K562 (cell line): ENCODE measurements at regions not wholly inside any gene's neighbourhood (a gene's known extent, or its start where the extent isn't known, plus 50 kb on each side); places are given as distances from the start of the nearest gene placed in this dataset.

ENCODE experiments used
- ATAC-seq: fragments of 200-7000 bp; cut with Tn5 transposase; 3 replicates; pipeline ENCODE4 v1.9.1; 2020; ENCODE audit warnings: moderate library complexity
- BruUV-seq: library from RNA; stranded (reverse); fragments of 400-500 nt; replicated peaks from 2 replicates; lab custom pipeline; 2021; lab: Mats Ljungman, UMichigan
- CTCF ChIA-PET: fragments of 300-600 bp; formaldehyde crosslinking; extraction: SDS; loops from one replicate; lab custom pipeline; 2021; ENCODE audit warnings: low intra/inter-chr PET ratio; lab: Yijun Ruan, JAX
- POLR2A ChIA-PET: fragments of 300-600, 350-650 bp; sonication (Branson Sonifier 250); formaldehyde crosslinking; extraction: SDS; loops from one replicate; lab custom pipeline; 2021; ENCODE audit warnings: antibody characterized with exemption, inconsistent platforms; lab: Yijun Ruan, JAX
- DNase-seq, 4 experiments: peaks; one replicate each; pipeline versions ENCODE4 v3.0.0 to v3.0.0-alpha.2; 2011 to 2018; ENCODE audit warnings: low spot score in 3 of 4, mixed read lengths in 3 of 4; ENCODE audit errors: extremely low read depth in 1 of 4
- FAIRE-seq: peaks from 2 replicates; lab custom pipeline; 2011; peaks lifted over from hg19 to GRCh38; lab: Jason Lieb, UNC
- H2AFZ ChIP-seq: 2 replicates; pipeline ENCODE4 v1.6.0; 2011; ENCODE audit warnings: low read depth, low read length, control low read depth, inconsistent platforms
- H3K27ac ChIP-seq: fragments of 200-600 bp; 3 replicates; pipeline ENCODE4 v1.8.0; 2011; ENCODE audit warnings: low read depth, mild to moderate bottlenecking, control low read depth, inconsistent platforms, low read length, moderate library complexity, mixed read lengths; ENCODE audit errors: extremely low read depth
- H3K27me3 ChIP-seq, 2 experiments: fragments of 300-600 bp in 1 of 2; 2 replicates in 1 of 2; 3 replicates in 1 of 2; pipeline versions ENCODE4 v1.6.0 to v1.8.0; 2011; ENCODE audit warnings: inconsistent platforms in 2 of 2, low read length in 2 of 2, mild to moderate bottlenecking in 1 of 2, mixed read lengths in 1 of 2, moderate library complexity in 1 of 2; ENCODE audit not compliant: control insufficient read depth in 2 of 2, insufficient read depth in 2 of 2
- H3K36me3 ChIP-seq: fragments of 300-600 bp; 3 replicates; pipeline ENCODE4 v1.8.0; 2011; ENCODE audit warnings: mild to moderate bottlenecking, low read length, inconsistent platforms; ENCODE audit not compliant: control insufficient read depth, insufficient read depth
- H3K4me1 ChIP-seq, 2 experiments: fragments of 200-600 bp in 1 of 2; replicated peaks in 1 of 2; 2 replicates in 1 of 2; 3 replicates in 1 of 2; pipeline versions ENCODE4 v1.5.1 to v1.8.0; 2011; ENCODE audit warnings: inconsistent platforms in 2 of 2, low read length in 2 of 2, mild to moderate bottlenecking in 1 of 2, mixed read lengths in 1 of 2, moderate library complexity in 1 of 2; ENCODE audit not compliant: control insufficient read depth in 2 of 2, insufficient read depth in 2 of 2
- H3K4me2 ChIP-seq: 2 replicates; pipeline ENCODE4 v1.6.1; 2011; ENCODE audit warnings: low read length, control low read depth, inconsistent platforms, mixed read lengths; ENCODE audit not compliant: insufficient read depth
- H3K4me3 ChIP-seq: fragments of 200-600 bp; sonication (generic), shearing (Covaris generic); 2 replicates; pipeline ENCODE4 v1.5.1; 2016; ENCODE audit warnings: control low read depth, inconsistent platforms
- H3K79me2 ChIP-seq: fragments of 200-600 bp; 3 replicates; pipeline ENCODE4 v1.8.0; 2011; ENCODE audit warnings: low read length, inconsistent platforms; ENCODE audit not compliant: control insufficient read depth, insufficient read depth
- H3K9ac ChIP-seq, 2 experiments: 2 replicates each; pipeline versions ENCODE4 v1.6.0 to v1.6.1; 2011; ENCODE audit warnings: low read depth in 2 of 2, low read length in 2 of 2, control low read depth in 1 of 2, inconsistent platforms in 1 of 2, mild to moderate bottlenecking in 1 of 2, mixed read lengths in 1 of 2; ENCODE audit not compliant: insufficient read depth in 1 of 2
- H3K9me1 ChIP-seq: one replicate; pipeline ENCODE4 v1.6.0; 2011; ENCODE audit warnings: inconsistent platforms, mild to moderate bottlenecking, low read length, moderate library complexity; ENCODE audit not compliant: control insufficient read depth, insufficient read depth
- H3K9me3 ChIP-seq: replicated peaks from 2 replicates; pipeline ENCODE4 v1.5.1; 2011; ENCODE audit warnings: low read depth, low read length, inconsistent platforms; ENCODE audit not compliant: control insufficient read depth, insufficient read depth
- H4K20me1 ChIP-seq: replicated peaks from 2 replicates; pipeline ENCODE4 v1.6.1; 2011; ENCODE audit warnings: low read length, inconsistent platforms, mixed read lengths; ENCODE audit not compliant: control insufficient read depth, insufficient read depth
- ATF4 ChIP-seq: fragments of 450-650 bp; formaldehyde crosslinking; IDR thresholded peaks from 2 replicates; pipeline ENCODE4 v1.4.0; 2022; ENCODE audit warnings: mild to moderate bottlenecking, moderate library complexity
- BRF1 ChIP-seq: IDR thresholded peaks from 3 replicates; pipeline ENCODE4 v1.6.1; 2011; ENCODE audit warnings: borderline replicate concordance, mild to moderate bottlenecking; ENCODE audit not compliant: insufficient read length; ENCODE audit errors: extremely low read depth
- CREB1 ChIP-seq, 2 experiments: sonication (generic) in 1 of 2; formaldehyde crosslinking in 1 of 2; IDR thresholded peaks; 2 replicates each; pipeline versions ENCODE4 v1.6.1 to v1.8.0; 2012 to 2022; ENCODE audit warnings: inconsistent platforms in 1 of 2, mild to moderate bottlenecking in 1 of 2, missing genetic modification reagents in 1 of 2, moderate library complexity in 1 of 2
- EP400 ChIP-seq: fragments of 450-650 bp; IDR thresholded peaks from 2 replicates; pipeline ENCODE4 v1.6.1; 2017; ENCODE audit warnings: antibody characterized with exemption, mild to moderate bottlenecking, moderate library complexity
- FOXJ3 ChIP-seq: sonication (generic); formaldehyde crosslinking; IDR thresholded peaks from 2 replicates; pipeline ENCODE4 v1.4.0; 2020; ENCODE audit warnings: mild to moderate bottlenecking, missing genetic modification reagents
- RUNX1 ChIP-seq: sonication (generic); IDR thresholded peaks from 2 replicates; pipeline ENCODE4 v1.6.1; 2016; ENCODE audit warnings: antibody characterized with exemption, low read depth
- SMARCE1 ChIP-seq: fragments of 450-650 bp; IDR thresholded peaks from 2 replicates; pipeline ENCODE4 v1.7.1; 2016; ENCODE audit warnings: mild to moderate bottlenecking
- ZC3H4 ChIP-seq: sonication (generic); formaldehyde crosslinking; IDR thresholded peaks from 2 replicates; pipeline ENCODE4 v1.9.0; 2021; ENCODE audit warnings: missing genetic modification reagents, borderline replicate concordance
- ZNF174 ChIP-seq: fragments of 250-450 bp; sonication (Bioruptor Pico); IDR thresholded peaks from 2 replicates; pipeline ENCODE4 v1.4.0; 2020; ENCODE audit warnings: mild to moderate bottlenecking
- ZNF224 ChIP-seq: sonication (generic); formaldehyde crosslinking; IDR thresholded peaks from 2 replicates; pipeline ENCODE4 v1.8.0; 2022; ENCODE audit warnings: mild to moderate bottlenecking, missing genetic modification reagents
- ZNF384 ChIP-seq: IDR thresholded peaks from 2 replicates; pipeline ENCODE4 v1.6.1; 2012; ENCODE audit warnings: low read depth, low read length, improper control_type of control experiment
- ZNF512 ChIP-seq: IDR thresholded peaks from 2 replicates; pipeline ENCODE4 v1.6.1; 2016; ENCODE audit warnings: missing genetic modification characterization, missing compliant biosample characterization
- ZNF586 ChIP-seq: fragments of 450-650 bp; formaldehyde crosslinking; conservative IDR thresholded peaks from 2 replicates; pipeline ENCODE4 v1.4.0; 2020; ENCODE audit warnings: mild to moderate bottlenecking, moderate library complexity
- ZSCAN32 ChIP-seq: fragments of 450-650 bp; formaldehyde crosslinking; IDR thresholded peaks from 2 replicates; pipeline ENCODE4 v1.4.0; 2020; ENCODE audit warnings: mild to moderate bottlenecking, moderate library complexity
- WGBS: fragments of 100-300 bp; shearing (Covaris generic); methylation state at CpG from one replicate; pipeline ENCODE4 v1.1.6; 2016; ENCODE audit warnings: low coverage, mixed read lengths; ENCODE audit not compliant: insufficient coverage; ENCODE audit errors: missing lambda C conversion rate; 5-methylcytosine and 5-hydroxymethylcytosine counted together
- in situ Hi-C: fragments of 300-500 bp; cut with MboI; formaldehyde crosslinking; loops from 4 replicates; pipeline ENCODE4 v1.15.0; 2018; ENCODE audit warnings: inconsistent platforms, mixed read lengths
- intact Hi-C: fragments of 100-400 bp; cut with micrococcal nuclease; formaldehyde crosslinking; loops from 2 replicates; pipeline ENCODE4 v1.14.2; 2022

DNA sequence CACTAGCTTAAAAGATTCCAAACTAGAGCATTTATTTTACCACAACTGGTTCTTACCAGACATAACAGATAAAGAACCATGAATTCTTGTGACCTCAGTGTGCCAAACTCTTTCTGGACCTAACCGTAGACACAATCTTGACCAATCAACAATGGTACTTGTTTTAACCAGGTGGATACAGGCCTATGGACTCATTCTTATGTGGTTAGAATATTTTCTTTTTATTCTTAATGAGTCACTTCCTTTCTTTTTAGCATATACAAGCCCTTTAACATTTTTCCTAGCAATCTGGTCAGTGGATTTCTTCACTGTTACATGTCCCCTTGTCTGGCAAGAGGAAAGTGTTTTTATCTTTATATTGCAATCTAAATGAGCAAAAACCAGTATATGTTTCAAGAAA lies 792.1 kb upstream of the SPRY2 start:
- Histone ChIP-seq H3K4me1 (no peaks in the 10 kb centered on the region), H3K9me1 (no peaks in the 10 kb centered on the region), H3K79me2 (no peaks in the 10 kb centered on the region), H3K36me3 (no peaks in the 10 kb centered on the region), H3K4me2 (no peak overlapping the region), H3K27me3 (no peaks in the 10 kb centered on the region), H3K4me3 (no peak overlapping the region), H3K9ac (no peak overlapping the region), H2AFZ (no peak overlapping the region), H3K27ac (no peak overlapping the region), H4K20me1 (no peaks in the 10 kb centered on the region), H3K9me3 (no peaks in the 10 kb centered on the region)
- ATAC-seq (no peak), FAIRE-seq (no peak), DNase-seq (no peak)
- WGBS, result 0% methylated on average over 1 of the region's 1 CpG
- POLR2A ChIA-PET, result no interaction called here
- intact Hi-C loops, result no loop called here
- TF ChIP-seq ATF4 (CRISPR knock-in tag), result no peak
- TF ChIP-seq ZNF512 (tag), result no peak
- no peak for TF ChIP-seq ZC3H4 (CRISPR knock-in tag)
- TF ChIP-seq FOXJ3 (CRISPR knock-in tag), result no peak
- no peak for TF ChIP-seq SMARCE1
- TF ChIP-seq ZNF586 (CRISPR knock-in tag), result no peak
- TF ChIP-seq CREB1 (IDR thresholded peaks at IDR 0.05), result no peak
- TF ChIP-seq CREB1 (CRISPR knock-in tag; IDR thresholded peaks at IDR 0.05), result no peak
- TF ChIP-seq ZNF224 (CRISPR knock-in tag), result no peak
- TF ChIP-seq RUNX1, result no peak
- TF ChIP-seq ZNF174 (CRISPR knock-in tag), result no peak
- no peak for TF ChIP-seq ZSCAN32 (CRISPR knock-in tag)
- no peak for TF ChIP-seq ZNF384
- TF ChIP-seq EP400, result no peak
- no peak for TF ChIP-seq BRF1
- CTCF ChIA-PET, result no interaction called here
- BruUV-seq, result no TSS peak
- in situ Hi-C loops, result no loop called here
